ENCODE measurements at regions not wholly inside any gene's neighbourhood (a gene's known extent, or its start where the extent isn't known, plus 50 kb on each side); places are given as distances from the start of the nearest gene placed in this dataset.
"Not testable (repeated sequence)": the region's sequence is repeated elsewhere in the genome, so short reads cannot be mapped to it uniquely, and the experiment has no call there.

- no peak for TF ChIP-seq PATZ1 (CRISPR knock-in tag; IDR thresholded peaks at IDR 0.05; ENCODE audit: borderline replicate concordance)
- TF ChIP-seq ISL1 (CRISPR knock-in tag; IDR thresholded peaks at IDR 0.05) = no peak
- TF ChIP-seq ESRRG (CRISPR knock-in tag; IDR thresholded peaks at IDR 0.05) = no peak
- TF ChIP-seq CREB5 (CRISPR knock-in tag; IDR thresholded peaks at IDR 0.05; ENCODE audit: low read depth) = no peak
- TF ChIP-seq TCF4 (CRISPR knock-in tag; IDR thresholded peaks at IDR 0.05; ENCODE audit: borderline replicate concordance) = no peak
- TF ChIP-seq ZC3H10 (CRISPR knock-in tag; IDR thresholded peaks at IDR 0.05) = no peak
- TF ChIP-seq CSDC2 (CRISPR knock-in tag; IDR thresholded peaks at IDR 0.05) = no peak
- TF ChIP-seq RARB (CRISPR knock-in tag; IDR thresholded peaks at IDR 0.05) = no peak
- TF ChIP-seq SNAI2 (CRISPR knock-in tag; IDR thresholded peaks at IDR 0.05) = no peak
- no peak for TF ChIP-seq ZFP30 (CRISPR knock-in tag; IDR thresholded peaks at IDR 0.05)
- TF ChIP-seq GLIS3 (CRISPR knock-in tag; IDR thresholded peaks at IDR 0.05) = no peak
- TF ChIP-seq ZFP3 (CRISPR knock-in tag; IDR thresholded peaks at IDR 0.05) = no peak
- no peak for TF ChIP-seq TSHZ2 (CRISPR knock-in tag; IDR thresholded peaks at IDR 0.05)
- no peak for TF ChIP-seq ZNF70 (CRISPR knock-in tag; IDR thresholded peaks at IDR 0.05)
- ATAC-seq = no peak
Observed at GRCh38 chr1:190003376-190003775, 474.3 kb downstream of the BRINP3 start.

- ATAC-seq = no peak
- TF ChIP-seq ESRRG (CRISPR knock-in tag; IDR thresholded peaks at IDR 0.05) (no peak), ZNF70 (CRISPR knock-in tag; IDR thresholded peaks at IDR 0.05) (no peak), ZC3H10 (CRISPR knock-in tag; IDR thresholded peaks at IDR 0.05) (no peak), CSDC2 (CRISPR knock-in tag; IDR thresholded peaks at IDR 0.05) (no peak), CSRNP3 (CRISPR knock-in tag; IDR thresholded peaks at IDR 0.05) (no peak), ARNTL (CRISPR knock-in tag; IDR thresholded peaks at IDR 0.05; ENCODE audit: borderline replicate concordance, low read depth) (no peak), TCF4 (CRISPR knock-in tag; IDR thresholded peaks at IDR 0.05; ENCODE audit: borderline replicate concordance) (no peak), CREB5 (CRISPR knock-in tag; IDR thresholded peaks at IDR 0.05; ENCODE audit: low read depth) (no peak), TOX (CRISPR knock-in tag; IDR thresholded peaks at IDR 0.05; ENCODE audit: borderline replicate concordance) (no peak), ISL1 (CRISPR knock-in tag; IDR thresholded peaks at IDR 0.05) (no peak), TSHZ2 (CRISPR knock-in tag; IDR thresholded peaks at IDR 0.05) (no peak)
Observed at GRCh38 chr1:190011585-190011984, 466.1 kb downstream of the BRINP3 start.

- ATAC-seq = not testable (repeated sequence)
Observed at GRCh38 chr1:190019151-190019550, 458.5 kb downstream of the BRINP3 start.

All from SK-N-SH treated with all-trans-retinoic acid at 6 μM for 48 hours (cell line).